A204.1 (cell line): ENCODE measurements at regions not wholly inside any gene's neighbourhood (a gene's known extent, or its start where the extent isn't known, plus 50 kb on each side); places are given as distances from the start of the nearest gene placed in this dataset.
"Not testable (repeated sequence)": the region's sequence is repeated elsewhere in the genome, so short reads cannot be mapped to it uniquely, and the experiment has no call there.

Experiments used
- FAIRE-seq: peaks from 2 replicates; lab custom pipeline; 2012; peaks lifted over from hg19 to GRCh38; lab: Jason Lieb, UNC

GRCh38 chr14:98207415-98207814, 1064.6 kb downstream of the BCL11B start:
- no peak for FAIRE-seq

DNA sequence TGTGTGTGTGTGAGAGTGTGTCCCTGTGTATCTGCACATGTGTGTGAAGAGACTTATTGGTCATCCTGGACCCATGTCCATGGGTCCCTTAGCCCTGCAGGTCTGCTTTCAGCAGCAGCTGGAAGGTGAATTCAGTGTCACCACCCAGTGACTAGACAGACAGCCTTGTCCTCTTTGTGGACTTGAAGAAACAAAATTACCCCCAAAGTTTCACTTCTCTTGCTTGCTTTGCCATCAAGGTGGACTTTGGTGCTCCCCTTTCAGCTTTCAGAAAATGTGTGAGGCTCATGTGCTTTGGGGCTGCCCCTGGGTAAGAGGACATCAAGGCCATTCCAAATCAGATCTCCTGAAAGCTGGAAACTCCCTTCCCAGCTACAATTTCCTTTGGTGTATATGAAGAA, 1063.8 kb downstream of the BCL11B start:
- FAIRE-seq = no peak

DNA sequence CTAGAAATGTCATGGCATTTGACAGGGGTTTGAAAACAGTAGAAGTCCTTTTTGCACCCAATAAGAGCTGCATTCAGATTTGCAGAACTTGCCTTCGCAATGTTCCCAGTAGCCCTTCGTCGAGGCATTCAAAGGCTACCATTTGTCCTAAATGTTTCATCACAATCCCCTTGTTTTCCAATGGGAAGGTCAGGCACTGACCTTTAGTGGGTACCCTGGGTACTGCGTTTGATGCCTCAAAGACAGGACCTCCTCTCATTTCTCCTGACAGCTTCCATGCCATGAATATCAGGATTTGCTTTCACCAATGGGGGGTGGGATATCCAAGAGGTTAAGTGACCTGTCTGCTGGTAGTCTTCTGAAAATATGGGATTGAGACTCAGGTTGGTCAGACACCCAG, 1063.1 kb downstream of the BCL11B start:
- no peak for FAIRE-seq

DNA sequence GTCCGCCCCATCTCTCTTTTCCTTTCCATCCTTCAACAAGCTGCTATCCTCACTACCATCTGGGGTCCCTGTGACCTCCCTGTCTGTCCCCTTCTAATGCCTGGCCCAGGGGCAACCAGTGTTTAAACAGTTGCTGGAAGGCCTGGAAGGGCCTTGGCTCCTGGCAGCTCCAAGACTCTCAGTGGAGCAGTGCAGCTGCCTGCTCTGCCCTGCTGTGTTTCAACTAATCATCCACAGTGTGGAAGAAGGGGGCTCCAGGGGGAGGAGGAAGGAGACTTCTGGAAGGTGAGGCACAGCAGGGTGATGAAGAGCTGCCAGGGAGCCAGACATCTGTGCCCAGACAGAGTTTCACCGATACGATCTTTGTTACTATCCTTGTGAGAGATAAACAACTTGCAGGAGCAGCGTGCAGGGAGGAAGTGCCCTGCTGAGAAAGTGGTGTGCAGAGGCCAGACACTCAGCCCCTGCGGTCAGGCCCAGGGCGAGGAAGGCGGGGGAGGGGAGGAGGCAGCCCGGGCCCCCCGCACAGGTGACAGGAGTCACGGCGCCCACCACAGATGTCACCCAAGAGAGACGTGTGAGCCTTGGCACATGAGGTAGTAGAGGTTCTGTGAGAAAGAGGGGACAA, 1061.8 kb downstream of the BCL11B start:
- FAIRE-seq = no peak

- no peak for FAIRE-seq
These were observed 1054.5 kb downstream of the BCL11B start for GRCh38 chr14:98217530-98217929.

GRCh38 chr14:98218218-98218617, 1053.8 kb downstream of the BCL11B start:
- FAIRE-seq = no peak

- FAIRE-seq = no peak
These were observed 1052.4 kb downstream of the BCL11B start for GRCh38 chr14:98219638-98220037.

DNA sequence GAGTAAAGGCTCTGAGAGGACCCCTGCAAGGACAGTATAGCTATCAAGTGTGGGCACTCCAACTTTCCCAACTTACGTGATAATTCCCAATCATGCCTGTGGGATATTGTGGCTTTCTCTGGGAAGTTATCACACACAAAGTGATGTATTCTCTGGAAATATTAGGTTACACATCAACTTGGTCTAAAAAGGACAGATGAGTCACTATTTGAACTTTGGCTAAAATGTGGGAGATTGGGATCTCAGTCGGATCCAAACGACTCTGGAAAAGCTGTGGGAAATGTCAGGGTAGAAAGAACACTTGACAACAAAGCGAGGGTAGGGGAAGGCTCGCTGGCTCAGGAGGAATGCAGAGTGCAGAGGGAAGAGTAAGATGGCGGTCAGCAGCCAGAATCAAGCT, 1048.9 kb downstream of the BCL11B start:
- FAIRE-seq = no peak

- not testable (repeated sequence) for FAIRE-seq
These were observed 1048.3 kb downstream of the BCL11B start for GRCh38 chr14:98223710-98224109.

GRCh38 chr14:98226411-98226810, 1045.6 kb downstream of the BCL11B start:
- no peak for FAIRE-seq

DNA sequence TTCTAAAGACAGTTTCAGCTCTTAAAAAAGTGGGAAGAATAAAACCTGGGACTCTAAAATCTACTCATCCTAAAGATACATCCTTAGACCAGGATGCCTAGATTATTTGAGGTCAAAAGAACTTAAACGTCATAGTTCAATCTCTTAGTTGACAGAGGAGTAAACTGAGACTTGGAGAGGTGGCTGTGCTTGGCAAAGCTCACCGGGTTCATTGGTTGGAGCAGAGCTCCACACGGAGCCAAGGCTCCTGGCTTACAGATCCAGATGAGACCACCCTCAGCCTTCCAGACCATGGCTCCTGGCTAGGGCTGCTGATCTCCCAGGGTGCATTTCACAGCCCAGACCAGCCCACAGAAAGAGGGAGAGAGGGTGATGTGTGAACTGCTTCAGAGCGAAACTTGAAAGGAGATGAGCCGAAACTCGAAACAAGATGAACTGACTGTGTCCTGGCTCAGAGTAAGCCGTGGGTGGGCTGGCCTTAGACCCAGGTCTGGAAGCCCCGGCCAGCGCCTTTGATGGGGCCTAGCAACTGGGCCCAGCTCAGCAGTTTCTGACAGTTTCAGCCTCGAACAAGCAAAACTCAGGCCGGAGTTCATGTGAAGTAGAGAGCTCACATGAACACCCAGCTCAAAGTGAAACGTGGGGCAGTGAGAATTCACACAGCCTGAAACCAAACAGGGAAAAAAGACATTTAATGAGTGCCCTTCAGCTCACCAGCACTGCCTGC, 1044.8 kb downstream of the BCL11B start:
- no peak for FAIRE-seq

GRCh38 chr14:98227727-98228111, 1044.3 kb downstream of the BCL11B start:
- FAIRE-seq = no peak

DNA sequence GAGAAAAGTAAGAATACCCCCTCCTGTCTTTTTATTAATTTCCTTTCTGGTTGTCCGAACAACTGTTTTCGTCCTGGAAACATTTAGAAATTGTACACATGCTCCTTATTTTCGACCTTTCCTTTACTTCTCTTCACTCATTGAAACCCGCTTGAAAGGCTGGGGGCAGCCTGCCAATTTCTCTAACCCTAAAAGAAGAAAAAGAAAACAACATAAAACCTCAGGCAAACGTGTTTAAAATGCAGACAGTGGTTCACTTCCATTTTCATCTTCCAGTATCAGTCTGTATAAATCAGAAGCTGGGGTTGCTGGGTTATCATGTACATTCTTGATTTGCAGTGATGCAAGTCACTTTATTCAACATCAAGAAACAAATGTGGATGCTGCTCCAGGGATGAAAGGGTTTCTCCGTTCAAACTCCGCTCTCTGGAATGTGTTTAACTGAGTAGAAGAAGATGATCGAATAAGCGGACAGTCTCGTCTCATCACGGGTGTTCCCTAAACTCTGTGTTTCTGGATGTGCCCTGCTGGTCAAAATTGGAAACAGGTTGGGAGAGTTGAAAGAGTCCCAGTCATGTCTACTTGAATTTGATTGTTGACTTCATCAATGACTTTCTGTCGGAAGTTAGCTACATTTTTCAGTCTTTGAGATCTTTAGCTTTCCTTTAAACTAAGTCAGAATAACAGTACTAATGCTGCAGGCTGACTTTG, 1042.2 kb downstream of the BCL11B start:
- no peak for FAIRE-seq

DNA sequence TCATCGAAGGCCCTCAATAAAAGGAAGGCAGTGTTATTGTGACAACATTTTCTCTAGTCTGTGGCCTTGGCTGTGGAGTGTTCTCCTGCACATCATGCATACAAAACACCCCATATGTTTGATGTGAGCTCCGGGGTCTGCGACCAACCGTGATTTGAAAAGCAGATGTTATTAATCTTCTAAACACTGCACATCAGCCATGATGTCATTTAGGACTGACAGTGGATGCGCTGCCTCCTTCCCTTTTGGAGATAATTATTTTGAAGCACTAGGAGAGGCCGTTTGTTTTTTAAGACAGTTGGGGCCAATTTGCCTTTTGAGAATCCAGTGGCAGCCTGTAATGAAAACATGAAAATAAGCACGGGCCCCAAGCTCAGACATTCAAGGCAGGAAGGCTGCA, 1041.6 kb downstream of the BCL11B start:
- no peak for FAIRE-seq

DNA sequence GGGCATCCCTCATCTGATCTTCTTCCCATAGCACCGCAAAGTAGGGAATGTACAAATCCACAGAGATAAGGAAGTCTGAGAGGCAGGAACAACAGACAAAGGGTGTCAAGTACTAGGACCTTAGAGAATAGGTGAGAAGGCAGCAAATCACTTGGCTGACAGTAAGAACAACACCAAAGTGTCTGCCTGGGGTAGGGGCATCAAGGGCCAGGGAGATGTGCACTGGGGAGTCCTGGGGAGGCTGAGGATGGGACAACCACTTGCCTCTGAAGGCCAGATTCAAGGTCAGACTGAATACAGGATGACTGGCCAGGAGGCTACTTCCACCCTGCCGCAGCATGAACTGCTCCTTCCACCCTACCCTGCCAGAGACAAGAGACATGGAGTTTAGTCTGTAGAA, 1040.8 kb downstream of the BCL11B start:
- FAIRE-seq = no peak

DNA sequence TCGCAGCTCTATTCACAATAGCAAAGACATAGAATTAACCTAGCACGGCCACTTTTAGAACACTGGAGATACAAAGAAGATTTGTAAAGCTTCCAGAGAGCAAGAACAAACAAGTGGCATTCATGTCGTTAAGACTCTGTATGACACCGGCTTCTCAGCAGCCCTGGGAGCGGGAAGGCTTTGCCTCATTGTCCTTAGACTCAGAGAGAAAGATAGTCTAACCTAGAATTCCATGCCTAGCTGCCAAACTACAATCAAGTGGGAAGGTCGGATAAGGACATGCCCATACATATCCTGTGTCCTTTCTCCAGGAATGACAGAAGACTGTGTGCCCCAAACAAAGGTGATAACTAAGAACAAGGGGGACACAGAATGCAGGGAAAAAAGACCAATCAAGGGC, 1038.3 kb downstream of the BCL11B start:
- no peak for FAIRE-seq

DNA sequence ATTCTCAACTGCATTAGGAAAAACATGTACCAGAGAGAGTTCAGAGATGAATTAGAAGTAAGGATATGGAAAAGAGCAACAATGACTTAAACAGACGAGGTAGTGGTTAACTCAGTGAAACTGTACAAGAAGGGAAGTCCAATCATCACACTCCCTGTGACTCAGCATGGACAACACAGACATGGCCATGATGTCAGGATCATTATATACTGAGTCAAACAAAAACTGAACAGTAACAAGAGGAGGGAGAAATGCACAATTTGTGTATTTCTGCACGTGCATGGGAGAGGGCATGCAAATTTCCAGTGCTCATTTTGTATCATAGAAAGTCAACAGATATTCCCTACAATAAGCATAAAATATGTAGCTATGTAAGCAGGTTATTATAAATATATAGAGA, 1037.8 kb downstream of the BCL11B start:
- FAIRE-seq = no peak

- FAIRE-seq = no peak
These were observed 1035.7 kb downstream of the BCL11B start for GRCh38 chr14:98236314-98236713.

DNA sequence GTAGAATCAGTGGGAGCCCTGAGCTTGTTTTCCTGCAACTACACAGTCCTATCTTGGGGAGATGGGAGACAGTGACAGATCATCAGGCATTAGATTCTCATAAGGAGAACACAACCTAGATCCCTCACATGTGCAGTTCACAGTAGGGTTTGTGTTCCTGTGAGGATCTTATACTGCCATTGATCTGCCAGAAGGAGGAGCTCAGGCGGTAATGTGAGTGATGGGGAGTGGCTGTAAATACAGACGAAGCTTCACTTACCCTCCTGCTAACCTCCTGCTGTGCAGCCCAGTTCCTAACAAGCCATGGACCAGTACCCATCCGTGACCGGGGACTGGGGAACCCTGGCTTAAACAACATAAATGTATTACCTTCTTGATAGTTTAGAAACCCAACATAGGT, 1034.1 kb downstream of the BCL11B start:
- FAIRE-seq = no peak

- FAIRE-seq = no peak
These were observed 1031.6 kb downstream of the BCL11B start for GRCh38 chr14:98240376-98240775.

GRCh38 chr14:98242903-98243302, 1029.1 kb downstream of the BCL11B start:
- no peak for FAIRE-seq

- no peak for FAIRE-seq
These were observed 1028.7 kb downstream of the BCL11B start for GRCh38 chr14:98243332-98243731.

- FAIRE-seq = no peak
These were observed 1027.6 kb downstream of the BCL11B start for GRCh38 chr14:98244162-98244948.
